Nephron progenitor cell (in vitro differentiated cells): ENCODE measurements at regions not wholly inside any gene's neighbourhood (a gene's known extent, or its start where the extent isn't known, plus 50 kb on each side); places are given as distances from the start of the nearest gene placed in this dataset.

Source experiments
- DNase-seq: peaks from one replicate; pipeline ENCODE4 v3.0.0; 2021
- H3K27ac Mint-ChIP-seq: 2 replicates; pipeline ENCODE4 v1.8.0; 2021; ENCODE audit warnings: mild to moderate bottlenecking, moderate library complexity, mixed read lengths
- H3K27me3 Mint-ChIP-seq: 2 replicates; pipeline ENCODE4 v1.8.0; 2021; ENCODE audit warnings: mild to moderate bottlenecking, low read depth, mixed read lengths; ENCODE audit not compliant: poor library complexity
- H3K36me3 Mint-ChIP-seq: 2 replicates; pipeline ENCODE4 v1.8.0; 2021; ENCODE audit warnings: low read depth, mixed read lengths
- H3K4me1 Mint-ChIP-seq: 2 replicates; pipeline ENCODE4 v1.8.0; 2021; ENCODE audit warnings: mixed read lengths
- H3K4me3 Mint-ChIP-seq: 2 replicates; pipeline ENCODE4 v1.8.0; 2021; ENCODE audit warnings: mild to moderate bottlenecking, moderate library complexity, mixed read lengths
- H3K9me3 Mint-ChIP-seq: 2 replicates; pipeline ENCODE4 v1.8.0; 2021; ENCODE audit warnings: mild to moderate bottlenecking, moderate library complexity, mixed read lengths
- CTCF ChIP-seq: fragments of 200-600 bp; sonication (generic); IDR thresholded peaks from 2 replicates; pipeline ENCODE4 v1.5.0; 2021; ENCODE audit warnings: antibody characterized with exemption

GRCh38 chr12:41970744-41971143 lies 173.9 kb downstream of the GXYLT1 start:
- no peaks in the 10 kb centered on the region for H3K36me3 Mint-ChIP-seq
- H3K27ac Mint-ChIP-seq, result no peak overlapping the region
- H3K4me3 Mint-ChIP-seq, result no peak overlapping the region
- TF ChIP-seq CTCF, result no peak
- H3K9me3 Mint-ChIP-seq, result peaks cover 3% of the 10 kb centered on the region
- H3K4me1 Mint-ChIP-seq, result peaks cover 37% of the 10 kb centered on the region
- no peak for DNase-seq
- no peaks in the 10 kb centered on the region for H3K27me3 Mint-ChIP-seq

GRCh38 chr12:41968599-41968998 lies 176.1 kb downstream of the GXYLT1 start:
- Mint-ChIP-seq H3K9me3 (no peaks in the 10 kb centered on the region), H3K36me3 (no peaks in the 10 kb centered on the region), H3K4me3 (peak overlapping the region; percentile 54), H3K4me1 (peaks cover 47% of the 10 kb centered on the region), H3K27ac (peak overlapping the region; percentile 74), H3K27me3 (no peaks in the 10 kb centered on the region)
- no peak for DNase-seq
- no peak for TF ChIP-seq CTCF

- H3K36me3 Mint-ChIP-seq, result no peaks in the 10 kb centered on the region
- H3K27ac Mint-ChIP-seq, result peak overlapping the region; percentile 55
- H3K4me1 Mint-ChIP-seq, result peaks cover 47% of the 10 kb centered on the region
- DNase-seq, result peak; percentile 53
- no peaks in the 10 kb centered on the region for H3K27me3 Mint-ChIP-seq
- TF ChIP-seq CTCF, result no peak
- H3K9me3 Mint-ChIP-seq, result no peaks in the 10 kb centered on the region
- H3K4me3 Mint-ChIP-seq, result peak overlapping the region; percentile 39
Measured at GRCh38 chr12:41967668-41968500, 176.8 kb downstream of the GXYLT1 start.

- H3K27me3 Mint-ChIP-seq, result no peaks in the 10 kb centered on the region
- H3K4me3 Mint-ChIP-seq, result no peak overlapping the region
- H3K36me3 Mint-ChIP-seq, result no peaks in the 10 kb centered on the region
- no peak for TF ChIP-seq CTCF
- no peak overlapping the region for H3K27ac Mint-ChIP-seq
- H3K4me1 Mint-ChIP-seq, result peaks cover 47% of the 10 kb centered on the region
- no peaks in the 10 kb centered on the region for H3K9me3 Mint-ChIP-seq
- no peak for DNase-seq
Measured at GRCh38 chr12:41966916-41967315, 177.8 kb downstream of the GXYLT1 start.

- TF ChIP-seq CTCF, result no peak
- Mint-ChIP-seq H3K27ac (no peak overlapping the region), H3K9me3 (no peaks in the 10 kb centered on the region), H3K36me3 (no peaks in the 10 kb centered on the region), H3K4me1 (peaks cover 47% of the 10 kb centered on the region), H3K27me3 (no peaks in the 10 kb centered on the region), H3K4me3 (no peak overlapping the region)
- no peak for DNase-seq
Measured at GRCh38 chr12:41966001-41966400, 178.7 kb downstream of the GXYLT1 start.

GRCh38 chr12:41963398-41963797 lies 181.3 kb downstream of the GXYLT1 start:
- Mint-ChIP-seq H3K9me3 (no peaks in the 10 kb centered on the region), H3K36me3 (no peaks in the 10 kb centered on the region), H3K27me3 (no peaks in the 10 kb centered on the region), H3K27ac (no peak overlapping the region), H3K4me3 (no peak overlapping the region), H3K4me1 (peaks cover 33% of the 10 kb centered on the region)
- no peak for TF ChIP-seq CTCF
- no peak for DNase-seq
